ENCODE measurements at regions not wholly inside any gene's neighbourhood (a gene's known extent, or its start where the extent isn't known, plus 50 kb on each side); places are given as distances from the start of the nearest gene placed in this dataset.

DNA sequence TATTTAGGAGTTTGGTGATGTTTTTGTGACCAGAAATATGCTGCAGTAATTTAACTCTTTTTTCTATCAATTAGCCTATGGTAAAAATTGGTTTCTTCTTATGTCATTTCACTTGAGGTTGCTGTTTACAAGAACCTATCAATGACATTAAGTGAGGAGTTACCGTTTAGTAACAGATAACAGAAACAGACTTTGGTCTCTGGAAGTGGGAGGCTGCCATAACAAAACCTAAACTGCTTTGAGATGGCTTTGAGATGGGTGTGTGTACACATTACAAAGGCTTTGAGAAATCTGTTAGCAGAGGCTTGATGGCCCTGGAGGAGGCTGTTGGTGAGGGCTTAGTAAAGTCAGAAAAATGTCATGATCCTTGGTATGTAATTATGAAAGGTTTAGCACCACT lies 90.0 kb downstream of the TMEM114 start:
- TF ChIP-seq POLR2A (IDR thresholded peaks at IDR 0.05), result no peak
- TF ChIP-seq, protein P1, sequence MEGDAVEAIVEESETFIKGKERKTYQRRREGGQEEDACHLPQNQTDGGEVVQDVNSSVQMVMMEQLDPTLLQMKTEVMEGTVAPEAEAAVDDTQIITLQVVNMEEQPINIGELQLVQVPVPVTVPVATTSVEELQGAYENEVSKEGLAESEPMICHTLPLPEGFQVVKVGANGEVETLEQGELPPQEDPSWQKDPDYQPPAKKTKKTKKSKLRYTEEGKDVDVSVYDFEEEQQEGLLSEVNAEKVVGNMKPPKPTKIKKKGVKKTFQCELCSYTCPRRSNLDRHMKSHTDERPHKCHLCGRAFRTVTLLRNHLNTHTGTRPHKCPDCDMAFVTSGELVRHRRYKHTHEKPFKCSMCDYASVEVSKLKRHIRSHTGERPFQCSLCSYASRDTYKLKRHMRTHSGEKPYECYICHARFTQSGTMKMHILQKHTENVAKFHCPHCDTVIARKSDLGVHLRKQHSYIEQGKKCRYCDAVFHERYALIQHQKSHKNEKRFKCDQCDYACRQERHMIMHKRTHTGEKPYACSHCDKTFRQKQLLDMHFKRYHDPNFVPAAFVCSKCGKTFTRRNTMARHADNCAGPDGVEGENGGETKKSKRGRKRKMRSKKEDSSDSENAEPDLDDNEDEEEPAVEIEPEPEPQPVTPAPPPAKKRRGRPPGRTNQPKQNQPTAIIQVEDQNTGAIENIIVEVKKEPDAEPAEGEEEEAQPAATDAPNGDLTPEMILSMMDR (IDR thresholded peaks at IDR 0.05), result no peak
